ENCODE measurements at regions not wholly inside any gene's neighbourhood (a gene's known extent, or its start where the extent isn't known, plus 50 kb on each side); places are given as distances from the start of the nearest gene placed in this dataset.

DNA sequence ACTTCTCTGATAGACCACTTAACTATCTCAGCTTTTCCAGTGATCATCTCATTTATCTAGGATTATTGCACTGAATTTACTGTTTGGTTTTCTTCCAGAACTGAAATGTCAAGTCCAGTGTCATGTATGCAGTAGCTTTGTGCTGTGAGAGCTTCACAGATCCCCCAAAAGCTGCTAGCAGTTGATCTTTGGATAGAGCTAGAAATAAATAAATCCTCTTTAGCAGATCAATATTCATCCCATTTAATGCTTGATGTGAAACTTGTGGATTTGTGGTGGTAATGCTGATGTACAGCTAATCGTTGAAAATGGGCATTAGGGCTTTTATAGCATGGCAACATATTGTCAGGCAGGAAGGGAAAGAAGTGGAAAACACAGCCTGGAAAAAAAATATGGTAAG lies 509.6 kb upstream of the FAM241A start:
- no peak overlapping the region for H3K4me3 ChIP-seq (ENCODE audit: low read depth in 1 of 2, low read length in 2 of 2)
- no peaks in the 10 kb centered on the region for H4K20me1 ChIP-seq (ENCODE audit: insufficient read depth, low read length)
- no peak overlapping the region for H3K27ac ChIP-seq (ENCODE audit: low read length)
- no peaks in the 10 kb centered on the region for H3K79me2 ChIP-seq (ENCODE audit: insufficient read depth, low read length)
- no peak overlapping the region for H3K9ac ChIP-seq (ENCODE audit: low read depth, low read length)
- TF ChIP-seq, protein P1, sequence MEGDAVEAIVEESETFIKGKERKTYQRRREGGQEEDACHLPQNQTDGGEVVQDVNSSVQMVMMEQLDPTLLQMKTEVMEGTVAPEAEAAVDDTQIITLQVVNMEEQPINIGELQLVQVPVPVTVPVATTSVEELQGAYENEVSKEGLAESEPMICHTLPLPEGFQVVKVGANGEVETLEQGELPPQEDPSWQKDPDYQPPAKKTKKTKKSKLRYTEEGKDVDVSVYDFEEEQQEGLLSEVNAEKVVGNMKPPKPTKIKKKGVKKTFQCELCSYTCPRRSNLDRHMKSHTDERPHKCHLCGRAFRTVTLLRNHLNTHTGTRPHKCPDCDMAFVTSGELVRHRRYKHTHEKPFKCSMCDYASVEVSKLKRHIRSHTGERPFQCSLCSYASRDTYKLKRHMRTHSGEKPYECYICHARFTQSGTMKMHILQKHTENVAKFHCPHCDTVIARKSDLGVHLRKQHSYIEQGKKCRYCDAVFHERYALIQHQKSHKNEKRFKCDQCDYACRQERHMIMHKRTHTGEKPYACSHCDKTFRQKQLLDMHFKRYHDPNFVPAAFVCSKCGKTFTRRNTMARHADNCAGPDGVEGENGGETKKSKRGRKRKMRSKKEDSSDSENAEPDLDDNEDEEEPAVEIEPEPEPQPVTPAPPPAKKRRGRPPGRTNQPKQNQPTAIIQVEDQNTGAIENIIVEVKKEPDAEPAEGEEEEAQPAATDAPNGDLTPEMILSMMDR (IDR thresholded peaks at IDR 0.05; ENCODE audit: borderline replicate concordance, extremely low read depth, low read length, poor library complexity, severe bottlenecking) = no peak
- TF ChIP-seq EZH2 (IDR thresholded peaks at IDR 0.05; ENCODE audit: borderline replicate concordance, low read depth, low read length, severe bottlenecking) = no peak
- DNase-seq (no peak), ATAC-seq (ENCODE audit: insufficient read depth, low read depth) (no peak)
- H3K9me3 ChIP-seq (ENCODE audit: insufficient read depth, low read length, severe bottlenecking) = no peaks in the 10 kb centered on the region
- no peaks in the 10 kb centered on the region for H3K4me1 ChIP-seq (ENCODE audit: insufficient read depth, low read length)
- H2AFZ ChIP-seq (ENCODE audit: low read depth, low read length) = no peak overlapping the region
- no peak overlapping the region for H3K4me2 ChIP-seq (ENCODE audit: insufficient read depth, low read length)
- H3K36me3 ChIP-seq (ENCODE audit: insufficient read depth, low read length) = no peaks in the 10 kb centered on the region
- H3K27me3 ChIP-seq (ENCODE audit: insufficient read depth, low read length, poor library complexity) = no peaks in the 10 kb centered on the region

DNA sequence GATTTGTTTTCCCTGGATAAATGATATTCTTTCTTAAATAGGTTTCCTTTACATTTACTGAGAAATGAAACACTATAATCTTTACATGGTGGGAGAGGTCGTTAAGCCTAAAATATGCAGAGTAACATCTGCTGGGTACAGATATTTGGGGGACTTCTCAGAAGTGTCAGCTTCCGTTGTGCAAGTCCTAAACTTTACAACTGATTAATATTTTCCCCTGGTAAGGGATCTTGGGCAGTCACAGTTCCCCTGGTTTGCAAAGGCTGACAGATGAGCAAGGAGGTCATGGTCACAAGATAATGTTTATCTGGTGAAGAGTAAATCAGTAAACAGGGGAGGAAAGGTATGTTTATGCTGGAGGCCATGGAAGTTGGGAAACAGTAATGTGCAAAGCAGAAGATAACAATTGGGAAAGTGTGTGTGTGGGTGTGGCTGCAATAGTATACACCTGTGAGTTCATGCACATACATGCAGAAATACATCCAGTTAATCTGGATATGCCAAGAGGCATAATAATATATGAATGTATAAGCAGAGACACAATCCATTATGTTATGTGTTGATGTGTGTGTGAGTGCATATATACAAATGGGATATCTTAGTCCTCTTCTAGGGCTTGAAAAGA lies 508.2 kb upstream of the FAM241A start:
- Histone ChIP-seq H4K20me1 (ENCODE audit: insufficient read depth, low read length) (no peaks in the 10 kb centered on the region), H3K27me3 (ENCODE audit: insufficient read depth, low read length, poor library complexity) (no peaks in the 10 kb centered on the region), H3K4me3 (ENCODE audit: low read depth in 1 of 2, low read length in 2 of 2) (no peak overlapping the region), H3K79me2 (ENCODE audit: insufficient read depth, low read length) (no peaks in the 10 kb centered on the region), H3K4me1 (ENCODE audit: insufficient read depth, low read length) (no peaks in the 10 kb centered on the region), H3K27ac (ENCODE audit: low read length) (no peak overlapping the region), H3K4me2 (ENCODE audit: insufficient read depth, low read length) (no peak overlapping the region), H3K9me3 (ENCODE audit: insufficient read depth, low read length, severe bottlenecking) (no peaks in the 10 kb centered on the region), H3K36me3 (ENCODE audit: insufficient read depth, low read length) (no peaks in the 10 kb centered on the region), H2AFZ (ENCODE audit: low read depth, low read length) (no peak overlapping the region), H3K9ac (ENCODE audit: low read depth, low read length) (no peak overlapping the region)
- no peak for ATAC-seq (ENCODE audit: insufficient read depth, low read depth)
- no peak for DNase-seq
- TF ChIP-seq EZH2 (IDR thresholded peaks at IDR 0.05; ENCODE audit: borderline replicate concordance, low read depth, low read length, severe bottlenecking) = no peak
- TF ChIP-seq, protein P1 (IDR thresholded peaks at IDR 0.05; ENCODE audit: borderline replicate concordance, extremely low read depth, low read length, poor library complexity, severe bottlenecking) = no peak

DNA sequence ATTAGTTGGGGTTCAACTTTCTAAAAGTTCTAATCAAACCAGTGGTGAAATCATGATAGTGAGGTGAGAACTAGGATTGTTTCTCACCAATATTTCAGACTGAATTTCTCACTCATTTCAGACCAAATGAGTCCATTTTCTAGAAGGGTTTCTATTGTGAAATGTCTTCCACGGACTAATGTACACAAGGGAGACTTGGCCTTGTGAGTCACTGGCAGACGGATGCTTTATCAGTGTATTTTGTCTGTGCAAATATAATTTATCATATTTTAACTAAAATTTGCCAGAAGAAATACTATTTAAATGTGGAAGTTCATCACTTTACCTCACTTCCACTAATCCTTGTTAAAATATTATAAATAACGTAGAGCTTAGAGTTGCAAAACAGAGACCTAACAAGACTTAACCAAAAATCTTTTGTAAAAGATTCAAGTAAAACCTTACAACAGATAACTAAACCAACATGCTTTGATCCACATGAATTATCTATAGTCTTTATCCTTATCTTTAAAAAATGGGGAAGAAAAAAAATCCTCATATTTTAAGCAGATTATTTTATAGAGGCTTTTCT lies 506.0 kb upstream of the FAM241A start:
- Histone ChIP-seq H4K20me1 (ENCODE audit: insufficient read depth, low read length) (no peaks in the 10 kb centered on the region), H3K27me3 (ENCODE audit: insufficient read depth, low read length, poor library complexity) (no peaks in the 10 kb centered on the region), H3K9me3 (ENCODE audit: insufficient read depth, low read length, severe bottlenecking) (no peaks in the 10 kb centered on the region), H3K9ac (ENCODE audit: low read depth, low read length) (no peak overlapping the region), H3K4me2 (ENCODE audit: insufficient read depth, low read length) (no peak overlapping the region), H3K79me2 (ENCODE audit: insufficient read depth, low read length) (no peaks in the 10 kb centered on the region), H3K36me3 (ENCODE audit: insufficient read depth, low read length) (no peaks in the 10 kb centered on the region), H3K4me3 (ENCODE audit: low read depth in 1 of 2, low read length in 2 of 2) (no peak overlapping the region), H3K4me1 (ENCODE audit: insufficient read depth, low read length) (no peaks in the 10 kb centered on the region), H2AFZ (ENCODE audit: low read depth, low read length) (no peak overlapping the region), H3K27ac (ENCODE audit: low read length) (no peak overlapping the region)
- DNase-seq (no peak), ATAC-seq (ENCODE audit: insufficient read depth, low read depth) (no peak)
- TF ChIP-seq EZH2 (IDR thresholded peaks at IDR 0.05; ENCODE audit: borderline replicate concordance, low read depth, low read length, severe bottlenecking) = no peak
- TF ChIP-seq, protein P1 (IDR thresholded peaks at IDR 0.05; ENCODE audit: borderline replicate concordance, extremely low read depth, low read length, poor library complexity, severe bottlenecking) = no peak

Data from DND-41 (cell line).